ENCODE measurements at regions not wholly inside any gene's neighbourhood (a gene's known extent, or its start where the extent isn't known, plus 50 kb on each side); places are given as distances from the start of the nearest gene placed in this dataset.

- intact Hi-C loops (cut with DNase I): no loop called here
- TF ChIP-seq CTCF (IDR thresholded peaks at IDR 0.05): no peak
- no peak for TF ChIP-seq POLR2A (IDR thresholded peaks at IDR 0.05)
- 30 to 34% (median 33%) methylated on average over 4 of the region's 4 CpGs for WGBS, 4 donors
- Histone ChIP-seq H3K9me3 (replicated peaks in 1 of 3) (no peaks in the 10 kb centered on the region), H3K36me3 (replicated peaks in 1 of 2) (no peaks in the 10 kb centered on the region), H3K27me3 (no peaks in the 10 kb centered on the region), H3K4me3 (no peak overlapping the region), H3K4me1 (replicated peaks in 1 of 2) (no peaks in the 10 kb centered on the region), H3K27ac (no peak overlapping the region)
- no peak for DNase-seq
Measured at GRCh38 chr14:79992407-79993198, 218.7 kb downstream of the DIO2 start.

DNA sequence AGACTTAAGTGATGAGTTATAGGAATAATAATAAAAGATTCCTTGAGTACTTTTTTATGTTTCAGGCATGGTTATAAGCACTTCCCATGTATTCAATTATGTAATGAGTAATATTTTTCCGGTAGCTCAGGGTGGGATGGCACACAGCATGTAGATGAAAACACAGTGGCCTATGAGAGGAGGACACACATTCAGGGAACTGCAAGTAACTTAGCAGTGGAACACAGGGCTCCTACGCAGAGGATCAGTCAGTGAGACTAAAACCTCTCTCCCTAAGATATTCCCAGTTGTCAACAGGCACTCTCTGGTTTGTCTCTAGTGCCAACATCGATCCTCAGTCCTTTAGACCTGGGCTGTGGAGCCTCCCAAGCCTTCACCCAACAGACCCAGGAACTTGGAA is 219.4 kb downstream of the DIO2 start:
- H3K4me1 ChIP-seq (replicated peaks in 1 of 2): no peaks in the 10 kb centered on the region
- 82 to 93% (median 91%) methylated on average over 3 of the region's 3 CpGs for WGBS, 4 donors
- no peak for DNase-seq
- H3K4me3 ChIP-seq: no peak overlapping the region
- H3K27me3 ChIP-seq: no peaks in the 10 kb centered on the region
- TF ChIP-seq POLR2A (IDR thresholded peaks at IDR 0.05) (no peak), CTCF (IDR thresholded peaks at IDR 0.05) (no peak)
- no peaks in the 10 kb centered on the region for H3K9me3 ChIP-seq (replicated peaks in 1 of 3)
- intact Hi-C loops (cut with DNase I): no loop called here
- no peak overlapping the region for H3K27ac ChIP-seq
- H3K36me3 ChIP-seq (replicated peaks in 1 of 2): no peaks in the 10 kb centered on the region

- no peaks in the 10 kb centered on the region for H3K4me1 ChIP-seq (replicated peaks in 1 of 2)
- no peak for DNase-seq
- H3K9me3 ChIP-seq (replicated peaks in 1 of 3): no peaks in the 10 kb centered on the region
- TF ChIP-seq POLR2A (IDR thresholded peaks at IDR 0.05): no peak
- no peak for TF ChIP-seq CTCF (IDR thresholded peaks at IDR 0.05)
- no peaks in the 10 kb centered on the region for H3K36me3 ChIP-seq (replicated peaks in 1 of 2)
- no peaks in the 10 kb centered on the region for H3K27me3 ChIP-seq
- intact Hi-C loops (cut with DNase I): no loop called here
- H3K4me3 ChIP-seq: no peak overlapping the region
- WGBS, 4 donors: 58 to 69% (median 67%) methylated on average over 2 of the region's 2 CpGs
- no peak overlapping the region for H3K27ac ChIP-seq
Measured at GRCh38 chr14:79989990-79990389, 221.3 kb downstream of the DIO2 start.

DNA sequence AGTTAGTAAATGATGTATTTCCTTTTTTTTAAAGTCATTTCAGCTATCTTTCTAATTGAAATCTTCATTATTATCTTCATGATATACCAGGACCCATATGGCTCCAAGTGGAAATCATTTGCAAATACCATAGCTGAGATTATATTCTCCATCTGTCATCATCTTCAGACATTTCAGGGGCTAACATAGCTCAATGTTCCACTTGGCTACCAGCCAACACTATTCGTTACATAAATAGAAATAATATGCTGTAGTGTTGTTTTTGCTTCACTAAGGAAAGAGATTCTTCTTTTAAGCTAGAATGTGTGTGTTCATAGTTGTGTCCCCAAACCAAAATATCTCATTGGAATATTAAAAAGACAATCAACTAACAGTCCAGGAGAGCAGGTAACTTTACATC is 225.1 kb downstream of the DIO2 start:
- intact Hi-C loops (cut with DNase I): no loop called here
- H3K9me3 ChIP-seq (replicated peaks in 1 of 3): no peaks in the 10 kb centered on the region
- H3K27me3 ChIP-seq: no peaks in the 10 kb centered on the region
- WGBS, 4 donors: 40 to 55% (median 48%) methylated on average over 1 of the region's 1 CpG
- DNase-seq: no peak
- H3K27ac ChIP-seq: no peak overlapping the region
- H3K4me3 ChIP-seq: no peak overlapping the region
- TF ChIP-seq POLR2A (IDR thresholded peaks at IDR 0.05) (no peak), CTCF (IDR thresholded peaks at IDR 0.05) (no peak)
- no peaks in the 10 kb centered on the region for H3K36me3 ChIP-seq (replicated peaks in 1 of 2)
- H3K4me1 ChIP-seq (replicated peaks in 1 of 2): no peaks in the 10 kb centered on the region

Data from adrenal gland (tissue), 9 donors.